H9 (cell line): ENCODE measurements at regions not wholly inside any gene's neighbourhood (a gene's known extent, or its start where the extent isn't known, plus 50 kb on each side); places are given as distances from the start of the nearest gene placed in this dataset.

Experiments used
- DNase-seq: peaks from one replicate; pipeline ENCODE4 v3.0.0-alpha.2; 2017
- H2AFZ ChIP-seq: one replicate; pipeline ENCODE4 v1.6.1; 2013; ENCODE audit warnings: mild to moderate bottlenecking, low read length, control low read depth, moderate library complexity
- H2AK5ac ChIP-seq: 2 replicates; pipeline ENCODE4 v1.6.1; 2013; ENCODE audit warnings: low read length, control low read depth, mixed read lengths; ENCODE audit not compliant: insufficient read length
- H2BK120ac ChIP-seq: one replicate; pipeline ENCODE4 v1.6.1; 2013; ENCODE audit warnings: low read depth, mild to moderate bottlenecking, low read length, control low read depth, inconsistent platforms; ENCODE audit not compliant: poor library complexity, severe bottlenecking
- H2BK12ac ChIP-seq: 2 replicates; pipeline ENCODE4 v1.6.1; 2013; ENCODE audit warnings: low read length, control low read depth, mixed read lengths, low read depth; ENCODE audit not compliant: insufficient read length
- H2BK15ac ChIP-seq: 2 replicates; pipeline ENCODE4 v1.6.1; 2013; ENCODE audit warnings: low read depth, low read length, control low read depth
- H2BK20ac ChIP-seq: one replicate; pipeline ENCODE4 v1.6.1; 2013; ENCODE audit warnings: low read depth, mild to moderate bottlenecking, low read length, control low read depth, inconsistent platforms; ENCODE audit not compliant: poor library complexity, severe bottlenecking
- H2BK5ac ChIP-seq: 2 replicates; pipeline ENCODE4 v1.6.1; 2013; ENCODE audit warnings: low read length, control low read depth, mixed read lengths; ENCODE audit not compliant: insufficient read length
- H3K14ac ChIP-seq: 2 replicates; pipeline ENCODE4 v1.6.1; 2013; ENCODE audit warnings: low read length, control low read depth; ENCODE audit not compliant: insufficient read depth
- H3K18ac ChIP-seq: 2 replicates; pipeline ENCODE4 v1.6.1; 2013; ENCODE audit warnings: low read depth, mild to moderate bottlenecking, mixed read lengths, low read length, control low read depth; ENCODE audit not compliant: insufficient read length
- H3K23ac ChIP-seq: 2 replicates; pipeline ENCODE4 v1.6.1; 2013; ENCODE audit warnings: low read length, control low read depth, mixed read lengths, low read depth; ENCODE audit not compliant: insufficient read length
- H3K23me2 ChIP-seq: 2 replicates; pipeline ENCODE4 v1.6.1; 2013; ENCODE audit warnings: low read depth, mild to moderate bottlenecking, mixed read lengths, low read length, control low read depth; ENCODE audit not compliant: insufficient read length, poor library complexity, severe bottlenecking
- H3K27ac ChIP-seq: 2 replicates; pipeline ENCODE4 v1.5.1; 2013; ENCODE audit warnings: low read length, control low read depth, mixed read lengths, low read depth; ENCODE audit not compliant: insufficient read length
- H3K27me3 ChIP-seq: 2 replicates; pipeline ENCODE4 v1.6.1; 2013; ENCODE audit warnings: low read length, control low read depth, inconsistent platforms; ENCODE audit not compliant: insufficient read depth
- H3K4ac ChIP-seq: 2 replicates; pipeline ENCODE4 v1.6.1; 2013; ENCODE audit warnings: low read depth, mild to moderate bottlenecking, control low read depth, inconsistent platforms, low read length, moderate library complexity
- H3K4me1 ChIP-seq: 2 replicates; pipeline ENCODE4 v1.6.1; 2013; ENCODE audit warnings: low read length, control low read depth, inconsistent platforms; ENCODE audit not compliant: insufficient read depth
- H3K4me2 ChIP-seq: 2 replicates; pipeline ENCODE4 v1.6.1; 2013; ENCODE audit warnings: low read length, control low read depth, mixed read lengths; ENCODE audit not compliant: insufficient read length, insufficient read depth
- H3K56ac ChIP-seq: 2 replicates; pipeline ENCODE4 v1.6.1; 2013; ENCODE audit warnings: low read depth, mild to moderate bottlenecking, mixed read lengths, low read length, control low read depth; ENCODE audit not compliant: insufficient read length
- H3K79me1 ChIP-seq: 2 replicates; pipeline ENCODE4 v1.6.1; 2013; ENCODE audit warnings: low read depth, mild to moderate bottlenecking, moderate library complexity, low read length, control low read depth, inconsistent platforms; ENCODE audit not compliant: insufficient read depth, poor library complexity, severe bottlenecking
- H3K79me2 ChIP-seq: 2 replicates; pipeline ENCODE4 v1.6.1; 2013; ENCODE audit warnings: low read length, control low read depth, inconsistent platforms; ENCODE audit not compliant: insufficient read depth
- H3K9ac ChIP-seq: 2 replicates; pipeline ENCODE4 v1.6.1; 2013; ENCODE audit warnings: low read length, control low read depth, mixed read lengths; ENCODE audit not compliant: insufficient read length; ENCODE audit errors: extremely low read depth
- H3K9me3 ChIP-seq: one replicate; pipeline ENCODE4 v1.6.1; 2013; ENCODE audit warnings: low read depth, low read length, inconsistent platforms; ENCODE audit not compliant: control insufficient read depth
- H3T11ph ChIP-seq: one replicate; pipeline ENCODE4 v1.6.1; 2013; ENCODE audit warnings: mild to moderate bottlenecking, low read length, control low read depth, inconsistent platforms
- H4K20me1 ChIP-seq: one replicate; pipeline ENCODE4 v1.6.1; 2013; ENCODE audit not compliant: control insufficient read depth, insufficient read length, insufficient read depth
- H4K5ac ChIP-seq: 2 replicates; pipeline ENCODE4 v1.6.1; 2013; ENCODE audit warnings: low read depth, mild to moderate bottlenecking, mixed read lengths, low read length, control low read depth; ENCODE audit not compliant: insufficient read length
- H4K8ac ChIP-seq: replicated peaks from 2 replicates; pipeline ENCODE4 v1.6.1; 2013; ENCODE audit warnings: low read length, control low read depth, mixed read lengths, low read depth; ENCODE audit not compliant: insufficient read length
- H4K91ac ChIP-seq: 2 replicates; pipeline ENCODE4 v1.6.1; 2013; ENCODE audit warnings: low read depth, mild to moderate bottlenecking, moderate library complexity, mixed read lengths, low read length, control low read depth; ENCODE audit not compliant: insufficient read length
- H3K27ac Mint-ChIP-seq, 3 experiments: 2 replicates in 2 of 3; 3 replicates in 1 of 3; pipeline ENCODE4 v1.8.0; 2020 to 2021; ENCODE audit warnings: mixed read lengths in 3 of 3, mild to moderate bottlenecking in 1 of 3, moderate library complexity in 1 of 3
- H3K27me3 Mint-ChIP-seq: 2 replicates; pipeline ENCODE4 v1.8.0; 2021; ENCODE audit warnings: low read depth, mild to moderate bottlenecking, moderate library complexity, mixed read lengths
- H3K36me3 Mint-ChIP-seq, 3 experiments: 2 replicates in 2 of 3; 3 replicates in 1 of 3; pipeline ENCODE4 v1.8.0; 2020 to 2021; ENCODE audit warnings: low read depth in 3 of 3, mixed read lengths in 3 of 3; ENCODE audit not compliant: insufficient read depth in 1 of 3
- H3K4me1 Mint-ChIP-seq, 2 experiments: 2 replicates each; pipeline ENCODE4 v1.8.0; 2020; ENCODE audit warnings: mixed read lengths in 2 of 2
- H3K4me3 Mint-ChIP-seq, 2 experiments: 2 replicates in 1 of 2; 3 replicates in 1 of 2; pipeline ENCODE4 v1.8.0; 2020 to 2021; ENCODE audit warnings: mild to moderate bottlenecking in 2 of 2, mixed read lengths in 2 of 2, moderate library complexity in 1 of 2
- H3K9me3 Mint-ChIP-seq, 2 experiments: 2 replicates in 1 of 2; 3 replicates in 1 of 2; pipeline ENCODE4 v1.8.0; 2020; ENCODE audit warnings: mild to moderate bottlenecking in 2 of 2, mixed read lengths in 2 of 2, moderate library complexity in 1 of 2
- WGBS: extraction: QIAGEN DNeasy Blood & Tissue Kit; methylation state at CpG from one replicate; pipeline ENCODE4 v1.1.7; 2013; ENCODE audit warnings: missing lambda C conversion rate, low lambda C conversion rate, mixed read lengths; ENCODE audit not compliant: insufficient read length; ENCODE audit errors: extremely low coverage; 5-methylcytosine and 5-hydroxymethylcytosine counted together
- TF ChIP-seq, protein P1 (sequence below): fragments of 200-600 bp; sonication (generic); conservative IDR thresholded peaks from 3 replicates; pipeline ENCODE4 v1.8.0; 2021; ENCODE audit warnings: antibody characterized with exemption, mild to moderate bottlenecking

DNA sequence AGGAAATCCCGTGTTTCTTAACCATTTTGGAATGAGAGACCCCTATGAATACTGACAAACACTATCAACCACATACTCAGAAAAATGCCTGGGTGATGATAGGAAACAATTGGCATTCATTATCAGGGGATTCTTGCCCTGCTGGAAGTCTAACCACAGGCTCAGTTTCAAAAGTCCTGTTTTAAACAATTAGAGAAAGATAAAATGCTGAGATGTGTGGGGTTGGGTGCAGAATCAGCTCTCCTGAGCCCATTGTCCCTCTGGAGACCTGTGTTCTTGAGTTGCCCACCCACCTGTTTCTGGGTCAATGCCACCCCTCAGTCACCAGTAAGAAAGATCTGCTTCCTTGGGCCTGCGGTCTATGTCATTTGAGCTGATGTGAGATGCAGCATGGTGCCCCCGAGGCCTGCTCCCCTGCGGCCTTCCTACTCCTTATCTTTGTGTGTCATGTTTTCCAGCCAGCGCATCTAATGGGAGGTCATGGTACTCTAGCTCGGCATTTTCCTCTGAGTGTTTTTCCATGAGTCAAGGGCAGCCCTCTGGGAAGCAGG, 130.3 kb upstream of the PLXNA2 start:
- no peak overlapping the region for H3K27ac ChIP-seq
- H3K9ac ChIP-seq = no peak overlapping the region
- H4K8ac ChIP-seq = no peak overlapping the region
- no peak overlapping the region for H3K4ac ChIP-seq
- DNase-seq = no peak
- no peaks in the 10 kb centered on the region for H3K23me2 ChIP-seq
- no peak overlapping the region for H2BK120ac ChIP-seq
- no peak overlapping the region for H2AFZ ChIP-seq
- H4K20me1 ChIP-seq = no peaks in the 10 kb centered on the region
- no peaks in the 10 kb centered on the region for H3K4me1 ChIP-seq
- H3K27ac Mint-ChIP-seq = 0 out of 7 replicates have a peak overlapping the region, but pooled peaks of 1 of the 3 experiments have one; percentile 1
- H3K18ac ChIP-seq = no peak overlapping the region
- H3K9me3 ChIP-seq = no peaks in the 10 kb centered on the region
- no peak overlapping the region for H3K56ac ChIP-seq
- H3K36me3 Mint-ChIP-seq = no peaks in the 10 kb centered on the region
- H3K4me2 ChIP-seq = no peak overlapping the region
- H3K27me3 Mint-ChIP-seq = peaks cover 3% of the 10 kb centered on the region
- H2BK5ac ChIP-seq = no peak overlapping the region
- TF ChIP-seq, protein P1, sequence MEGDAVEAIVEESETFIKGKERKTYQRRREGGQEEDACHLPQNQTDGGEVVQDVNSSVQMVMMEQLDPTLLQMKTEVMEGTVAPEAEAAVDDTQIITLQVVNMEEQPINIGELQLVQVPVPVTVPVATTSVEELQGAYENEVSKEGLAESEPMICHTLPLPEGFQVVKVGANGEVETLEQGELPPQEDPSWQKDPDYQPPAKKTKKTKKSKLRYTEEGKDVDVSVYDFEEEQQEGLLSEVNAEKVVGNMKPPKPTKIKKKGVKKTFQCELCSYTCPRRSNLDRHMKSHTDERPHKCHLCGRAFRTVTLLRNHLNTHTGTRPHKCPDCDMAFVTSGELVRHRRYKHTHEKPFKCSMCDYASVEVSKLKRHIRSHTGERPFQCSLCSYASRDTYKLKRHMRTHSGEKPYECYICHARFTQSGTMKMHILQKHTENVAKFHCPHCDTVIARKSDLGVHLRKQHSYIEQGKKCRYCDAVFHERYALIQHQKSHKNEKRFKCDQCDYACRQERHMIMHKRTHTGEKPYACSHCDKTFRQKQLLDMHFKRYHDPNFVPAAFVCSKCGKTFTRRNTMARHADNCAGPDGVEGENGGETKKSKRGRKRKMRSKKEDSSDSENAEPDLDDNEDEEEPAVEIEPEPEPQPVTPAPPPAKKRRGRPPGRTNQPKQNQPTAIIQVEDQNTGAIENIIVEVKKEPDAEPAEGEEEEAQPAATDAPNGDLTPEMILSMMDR = no peak
- no CpG with 5 or more reads among the region's 6 CpGs for WGBS
- no peaks in the 10 kb centered on the region for H3K27me3 ChIP-seq
- H2BK12ac ChIP-seq = no peak overlapping the region
- H3K9me3 Mint-ChIP-seq = no peaks in the 10 kb centered on the region
- H2BK15ac ChIP-seq = no peak overlapping the region
- H3K14ac ChIP-seq = no peak overlapping the region
- peaks cover 12% of the 10 kb centered on the region in 2 experiments for H3K4me1 Mint-ChIP-seq
- no peaks in the 10 kb centered on the region for H3K79me1 ChIP-seq
- no peak overlapping the region for H4K91ac ChIP-seq
- no peak overlapping the region for H4K5ac ChIP-seq
- H3K23ac ChIP-seq = no peak overlapping the region
- no peak overlapping the region for H2BK20ac ChIP-seq
- H3T11ph ChIP-seq = no peak overlapping the region
- no peak overlapping the region for H3K4me3 Mint-ChIP-seq
- H3K79me2 ChIP-seq = no peaks in the 10 kb centered on the region
- H2AK5ac ChIP-seq = no peak overlapping the region
